HG03457 (cell line): ENCODE measurements at regions not wholly inside any gene's neighbourhood (a gene's known extent, or its start where the extent isn't known, plus 50 kb on each side); places are given as distances from the start of the nearest gene placed in this dataset.
A peak's percentile ranks its signal among the peaks of the same experiment; 100 is the strongest.

Source experiments
- ATAC-seq: cut with Tn5 transposase; IDR thresholded peaks from one replicate; pipeline ENCODE4 v1.9.1; 2021; ENCODE audit warnings: moderate number of reproducible peaks; ENCODE audit not compliant: unreplicated experiment

DNA sequence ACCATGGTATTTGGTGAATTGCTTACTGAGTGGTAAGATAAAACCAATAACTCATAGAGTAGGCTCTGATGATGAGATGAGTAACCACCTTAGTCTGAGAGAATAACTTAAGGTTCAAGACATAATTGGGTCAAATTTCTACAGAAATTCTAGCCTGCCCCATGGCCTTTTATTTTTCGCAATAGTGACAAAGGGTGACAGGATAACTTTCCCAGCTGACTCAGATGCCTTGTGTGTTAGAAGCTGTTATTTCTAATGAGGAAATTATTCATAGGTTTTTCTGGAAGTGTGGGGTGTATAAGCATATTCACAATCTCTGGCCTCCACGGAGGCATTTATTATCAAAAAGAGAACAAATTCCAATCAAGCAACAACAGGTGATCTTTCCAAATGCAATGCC lies 159.0 kb downstream of the NUP35 start:
- ATAC-seq: no peak

DNA sequence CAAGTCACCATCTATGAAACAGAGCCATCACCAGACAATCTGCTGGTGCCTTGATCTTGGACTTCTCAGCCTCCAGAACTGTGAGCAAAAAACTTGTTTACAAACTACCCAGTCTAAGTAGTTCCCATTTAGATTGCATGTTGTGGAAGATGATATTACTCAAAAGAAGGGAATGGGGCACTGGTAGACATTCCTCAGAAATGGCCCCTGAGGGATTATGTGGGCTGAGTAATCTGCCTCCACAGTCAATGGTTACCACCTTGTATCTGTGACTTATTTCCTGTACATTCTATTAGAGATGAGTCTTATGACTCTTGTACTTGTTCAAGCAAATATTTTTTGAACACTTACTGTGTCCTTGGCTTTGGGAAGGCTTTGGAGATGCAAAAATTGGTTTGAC lies 160.4 kb downstream of the NUP35 start:
- ATAC-seq: no peak

DNA sequence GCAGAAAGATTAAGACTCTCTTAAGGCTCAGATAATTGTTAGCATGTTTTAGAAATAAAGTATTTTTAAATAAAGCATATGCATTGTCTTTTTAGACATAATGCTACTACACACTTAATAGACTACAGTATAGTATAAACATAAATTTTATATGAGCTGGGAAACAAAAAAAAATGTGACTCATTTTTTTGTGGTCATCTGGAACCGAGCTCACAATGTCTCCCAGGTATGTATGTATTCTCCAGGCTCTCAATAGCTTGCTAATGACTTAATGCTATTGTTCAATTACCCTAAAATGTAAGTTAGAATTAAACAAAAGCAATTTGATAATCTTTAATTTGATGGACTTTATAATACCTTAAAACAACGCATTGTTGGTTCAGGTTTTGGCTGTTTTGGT lies 167.2 kb downstream of the NUP35 start:
- no peak for ATAC-seq

GRCh38 chr2:183292028-183292427 lies 167.8 kb downstream of the NUP35 start:
- no peak for ATAC-seq

DNA sequence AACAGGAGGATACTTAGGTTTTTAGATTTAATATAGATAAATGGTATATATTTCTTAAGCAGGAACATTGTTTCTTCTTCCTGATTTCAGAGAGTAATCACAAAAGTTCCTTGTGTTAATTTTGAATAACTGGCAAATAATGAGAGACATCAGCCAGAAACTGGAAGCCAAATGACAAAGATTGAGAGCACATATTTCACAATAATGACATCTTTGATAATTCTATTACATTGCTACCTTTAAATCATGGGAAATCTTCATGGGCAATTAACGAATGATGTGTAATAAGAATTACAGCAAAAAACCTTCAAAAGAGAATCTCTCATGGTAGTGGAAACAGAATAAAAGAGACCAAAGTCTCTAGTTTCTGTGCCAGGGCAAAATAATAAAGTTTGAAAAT lies 215.1 kb downstream of the NUP35 start:
- no peak for ATAC-seq

- no peak for ATAC-seq
Observed at GRCh38 chr2:183341057-183341456, 216.8 kb downstream of the NUP35 start.

GRCh38 chr2:183347969-183348368 lies 223.7 kb downstream of the NUP35 start:
- no peak for ATAC-seq

DNA sequence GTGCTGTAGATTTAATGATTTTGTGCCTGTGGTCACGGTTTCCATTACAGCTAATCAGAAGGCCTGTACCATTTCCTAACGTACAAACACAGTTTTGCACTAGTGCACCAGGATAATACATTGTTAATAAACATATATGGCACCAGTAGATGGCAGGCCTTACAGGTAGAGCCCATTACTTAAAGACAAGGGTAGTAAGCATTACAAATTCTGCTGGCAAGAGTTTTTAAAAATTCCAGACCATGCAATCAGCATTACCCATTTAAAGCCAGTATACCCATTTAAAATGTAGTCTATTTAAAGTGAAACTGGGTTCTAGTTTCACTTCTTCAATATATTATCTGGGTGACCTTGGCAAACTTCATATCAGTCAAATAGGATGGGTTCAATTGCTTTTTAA lies 224.2 kb downstream of the NUP35 start:
- peak; percentile 73 for ATAC-seq

GRCh38 chr2:183349091-183349490 lies 224.8 kb downstream of the NUP35 start:
- peak; percentile 34 for ATAC-seq

DNA sequence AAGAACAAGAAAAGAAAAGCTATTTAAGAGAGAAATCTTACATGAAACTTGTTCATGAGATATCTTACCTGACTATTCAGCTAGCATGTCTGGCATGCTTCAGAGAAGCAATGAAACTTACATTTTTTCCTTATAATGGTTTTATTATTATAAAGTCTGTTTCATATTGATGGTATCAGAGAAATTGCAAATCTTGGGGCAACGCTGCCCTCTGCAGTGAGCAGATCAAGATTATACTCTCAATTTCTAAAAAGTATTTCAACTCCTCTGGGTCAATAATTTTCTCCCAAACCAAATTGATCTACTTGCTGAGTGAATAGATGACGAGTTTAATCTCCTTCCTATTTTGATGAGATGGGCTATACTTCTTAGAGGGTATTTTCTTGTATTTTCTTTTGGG lies 235.6 kb downstream of the NUP35 start:
- ATAC-seq: no peak

- peak; percentile 81 for ATAC-seq
Observed at GRCh38 chr2:183371545-183371944, 247.3 kb downstream of the NUP35 start.

DNA sequence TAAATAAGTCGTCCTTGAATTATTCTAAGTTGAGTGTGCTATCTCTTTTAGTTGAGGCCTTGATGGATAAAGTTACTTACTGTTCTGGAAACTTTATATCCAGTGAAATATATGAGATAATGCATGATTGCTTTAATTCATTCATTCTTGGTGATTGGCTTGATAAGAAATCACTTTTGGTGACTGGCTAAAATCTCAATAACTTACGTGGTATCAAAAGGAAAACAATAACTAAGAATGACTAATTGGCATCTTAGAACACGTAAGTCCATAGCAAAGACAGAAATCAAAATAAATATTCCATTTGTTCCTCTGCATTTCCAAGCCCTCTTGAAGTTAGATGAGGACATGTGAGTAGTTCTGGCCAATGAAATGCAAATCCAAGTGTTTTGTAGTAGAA lies 251.6 kb downstream of the NUP35 start:
- no peak for ATAC-seq

DNA sequence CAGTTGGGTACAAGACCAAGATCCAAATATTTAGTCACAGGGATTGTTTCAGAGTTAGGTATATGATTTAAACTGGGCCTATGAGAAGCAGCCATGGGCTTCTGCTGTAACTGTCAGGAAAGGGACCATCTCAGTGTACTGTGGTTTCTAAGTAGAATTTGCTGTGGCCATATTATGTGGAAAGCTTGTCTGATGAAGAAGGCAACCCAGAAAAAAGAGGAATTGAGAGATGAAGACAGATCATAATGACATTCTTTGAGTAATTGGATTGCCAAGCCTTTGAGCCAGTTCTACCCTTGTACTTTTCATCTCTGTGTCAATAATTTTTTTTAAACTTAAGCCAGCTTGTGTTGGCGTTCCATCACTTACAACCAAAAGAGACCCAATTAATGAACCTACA lies 259.6 kb downstream of the NUP35 start:
- ATAC-seq: no peak

DNA sequence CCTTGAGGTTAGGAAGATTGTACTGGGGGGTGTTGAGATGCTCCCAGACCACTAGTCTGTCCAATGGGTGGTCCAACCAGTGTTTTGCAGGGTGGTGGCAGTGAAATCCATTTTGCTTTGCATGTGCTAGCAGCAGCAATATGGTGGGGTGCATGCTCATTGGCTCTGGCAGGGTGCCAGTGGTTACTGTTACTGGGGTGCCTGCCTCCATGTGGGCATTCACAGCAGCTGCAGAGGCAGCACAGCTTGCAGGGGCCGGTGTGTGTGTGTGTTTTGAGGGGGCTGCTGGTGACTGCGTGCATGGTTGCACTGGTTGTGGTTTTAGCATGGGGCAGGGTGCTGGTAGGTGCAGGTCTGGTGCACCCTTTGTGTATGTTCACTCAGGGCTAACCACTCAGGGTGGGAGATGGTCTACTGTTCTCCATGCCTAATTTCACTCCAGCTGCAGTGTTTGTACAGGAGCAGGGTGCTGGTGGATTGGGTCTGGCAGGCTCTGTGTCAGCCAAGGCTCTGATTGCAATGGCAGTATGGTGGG lies 265.4 kb downstream of the NUP35 start:
- ATAC-seq: no peak

- no peak for ATAC-seq
Observed at GRCh38 chr2:183390109-183390508, 265.9 kb downstream of the NUP35 start.

DNA sequence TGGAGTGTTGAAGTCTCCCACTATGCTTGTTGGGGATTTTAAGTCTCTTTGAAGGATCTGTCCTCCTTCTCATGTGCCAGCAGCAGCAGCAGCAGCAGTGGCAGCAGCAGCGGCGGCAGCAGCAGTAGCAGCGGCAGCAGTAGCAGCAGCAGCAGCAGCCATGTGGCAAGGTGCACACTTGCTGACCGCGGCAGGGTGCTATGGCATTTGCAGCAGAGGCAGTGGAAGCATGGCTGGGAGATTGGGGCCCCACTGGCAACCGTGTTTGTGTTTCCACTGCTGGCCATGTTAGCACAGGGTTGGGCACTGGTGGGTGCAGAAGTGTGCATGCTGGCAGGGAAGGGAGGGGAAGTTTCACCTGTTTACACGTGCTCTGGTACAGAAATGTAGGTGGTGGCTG lies 280.1 kb downstream of the NUP35 start:
- ATAC-seq: no peak

DNA sequence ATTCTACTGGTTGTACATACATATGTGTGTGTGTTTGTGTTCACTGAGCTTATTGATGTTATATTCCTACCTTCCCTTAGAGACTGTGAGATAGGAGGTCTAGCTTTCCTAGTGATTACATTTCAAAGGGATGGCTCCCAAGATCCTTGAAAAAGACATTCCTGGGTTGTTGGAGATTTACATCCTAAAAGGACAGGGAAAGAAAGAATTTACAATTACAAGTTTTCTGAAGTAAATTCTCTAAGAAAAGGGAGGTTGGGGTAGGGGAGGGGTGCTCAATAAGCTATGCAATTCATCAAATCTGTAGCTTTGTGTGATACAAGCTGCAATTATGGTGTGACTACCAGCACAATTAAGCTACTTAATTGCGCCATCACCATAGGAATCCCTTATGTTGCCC lies 284.3 kb downstream of the NUP35 start:
- ATAC-seq: no peak

DNA sequence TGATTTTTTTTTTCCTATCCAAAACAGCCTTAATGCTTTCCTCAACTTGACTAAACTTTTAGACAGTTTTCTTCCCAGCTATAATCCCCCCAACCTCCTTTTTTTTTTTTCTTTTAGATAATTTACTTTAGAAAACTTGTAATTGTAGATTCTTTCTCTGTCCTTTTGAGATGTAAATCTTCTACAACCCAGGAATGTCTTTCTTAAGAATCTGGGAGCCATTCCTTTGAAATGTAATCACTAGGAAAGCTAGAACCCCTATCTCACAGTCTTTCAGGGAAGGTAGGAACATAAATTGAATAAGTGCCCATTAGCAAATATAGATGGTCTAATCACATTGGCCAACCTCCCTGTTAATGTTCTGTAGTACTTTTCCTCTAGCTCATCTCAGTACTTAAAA lies 285.4 kb downstream of the NUP35 start:
- ATAC-seq: no peak

DNA sequence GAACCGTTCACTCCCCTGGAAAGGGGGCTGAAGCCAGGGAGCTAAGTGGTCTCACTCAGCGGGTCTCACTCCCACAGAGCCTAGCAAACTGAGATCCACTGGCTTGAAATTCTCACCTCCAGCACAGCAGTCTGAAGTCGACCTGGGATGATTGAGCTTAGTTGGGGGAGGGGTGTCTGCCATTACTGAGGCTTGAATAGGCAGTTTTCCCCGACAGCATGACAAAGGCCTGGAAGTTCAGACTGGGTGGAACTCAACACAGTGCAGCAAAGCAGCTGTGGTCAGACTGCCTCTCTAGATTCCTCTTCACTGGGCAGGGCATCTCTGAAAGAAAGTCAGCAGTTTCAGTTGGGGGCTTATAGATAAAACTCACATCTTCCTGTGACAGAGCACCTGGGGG lies 292.5 kb downstream of the NUP35 start:
- no peak for ATAC-seq

DNA sequence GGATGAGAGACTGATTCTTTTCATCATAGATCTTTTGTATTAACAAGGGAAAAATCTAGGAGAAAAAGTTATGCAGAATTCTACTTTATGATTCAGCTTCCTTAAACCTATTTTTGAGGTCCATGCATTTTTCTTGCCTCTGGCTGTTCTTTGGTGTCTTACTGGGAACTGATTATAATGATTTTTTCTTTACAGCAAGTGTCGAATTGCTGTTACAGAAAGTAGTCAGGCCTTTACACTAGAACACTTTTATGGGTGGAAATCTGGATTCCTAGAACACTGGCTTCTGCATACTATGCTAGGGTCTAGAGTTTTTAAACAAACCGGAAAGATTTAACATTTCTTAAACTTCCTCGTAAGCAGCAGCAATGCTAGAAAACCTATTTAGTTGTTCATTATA lies 302.6 kb downstream of the NUP35 start:
- no peak for ATAC-seq

DNA sequence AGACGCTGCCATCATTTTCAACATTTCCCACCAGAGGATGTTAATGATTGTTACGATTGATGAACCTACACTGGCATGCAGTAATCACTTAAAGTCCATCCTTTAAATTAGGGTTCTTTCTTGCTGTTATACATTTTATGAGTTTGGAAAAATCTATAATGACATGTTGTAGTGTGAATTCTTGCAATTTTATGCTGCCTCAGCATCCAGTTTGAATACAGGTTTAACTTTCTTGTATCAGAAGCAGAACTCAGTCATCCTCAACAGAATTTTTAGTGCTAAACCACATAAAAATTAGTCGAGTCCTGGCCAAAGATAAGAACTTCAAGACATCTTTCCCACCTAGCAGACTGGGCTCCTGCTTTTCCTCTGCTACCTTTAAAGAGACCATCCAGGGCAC lies 303.3 kb downstream of the NUP35 start:
- no peak for ATAC-seq

DNA sequence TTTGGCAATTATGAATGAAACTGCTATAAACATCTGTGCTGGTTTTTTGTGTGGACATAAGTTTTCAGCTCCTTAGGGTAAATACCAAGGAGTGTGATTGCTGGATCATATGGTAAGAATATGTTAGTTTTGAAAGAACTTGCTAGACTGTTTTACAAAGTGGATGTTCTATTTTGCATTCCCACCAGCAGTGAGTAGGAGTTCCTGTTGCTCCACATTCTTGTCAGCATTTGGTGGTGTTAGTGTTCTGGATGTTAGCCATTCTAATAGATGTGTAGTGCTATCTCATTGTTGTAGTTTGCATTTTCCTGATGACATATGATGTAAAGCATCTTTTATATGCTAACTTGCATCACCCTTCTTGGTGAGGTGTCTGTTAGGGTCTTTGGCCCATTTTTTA lies 304.6 kb downstream of the NUP35 start:
- ATAC-seq: no peak

- no peak for ATAC-seq
Observed at GRCh38 chr2:183438541-183438940, 314.3 kb downstream of the NUP35 start.

GRCh38 chr2:183455056-183455455 lies 330.8 kb downstream of the NUP35 start:
- no peak for ATAC-seq
